Brain microvascular endothelial cell (primary cell): ENCODE measurements at regions not wholly inside any gene's neighbourhood (a gene's known extent, or its start where the extent isn't known, plus 50 kb on each side); places are given as distances from the start of the nearest gene placed in this dataset.

Experiments
- DNase-seq: peaks from one replicate; pipeline ENCODE4 v3.0.0-alpha.2; 2020
- H3K27ac ChIP-seq: fragments of 250-450 bp; sonication (Bioruptor Pico); 2 replicates; pipeline ENCODE4 v1.5.1; 2020; ENCODE audit warnings: mild to moderate bottlenecking, moderate library complexity
- H3K27me3 ChIP-seq: fragments of 250-450 bp; sonication (Bioruptor Pico); replicated peaks from 2 replicates; pipeline ENCODE4 v1.5.1; 2020; ENCODE audit warnings: mild to moderate bottlenecking
- H3K36me3 ChIP-seq: fragments of 250-450 bp; sonication (Bioruptor Pico); replicated peaks from 2 replicates; pipeline ENCODE4 v1.5.1; 2020; ENCODE audit warnings: mild to moderate bottlenecking
- H3K4me3 ChIP-seq: 2 replicates; pipeline ENCODE4 v1.5.1; 2011; ENCODE audit warnings: low read depth, mild to moderate bottlenecking, control low read depth, low read length, moderate library complexity
- CTCF ChIP-seq: IDR thresholded peaks from 2 replicates; pipeline ENCODE4 v1.5.1; 2011; ENCODE audit warnings: low read depth, mild to moderate bottlenecking, moderate library complexity, low read length, control low read depth, inconsistent platforms; ENCODE audit errors: missing control alignments
- in situ Hi-C: cut with HindIII; loops from 2 replicates; pipeline ENCODE4 v1.10.0; 2017; ENCODE audit warnings: low sequenced_read_pairs, low pct_ligation_motif_present

- no peak overlapping the region for H3K27ac ChIP-seq
- DNase-seq = no peak
- TF ChIP-seq CTCF = no peak
- no peaks in the 10 kb centered on the region for H3K27me3 ChIP-seq
- in situ Hi-C loops = no loop called here
- H3K4me3 ChIP-seq = no peak overlapping the region
- H3K36me3 ChIP-seq = no peaks in the 10 kb centered on the region
These were observed 182.0 kb upstream of the PPP1R3A start for GRCh38 chr7:114100810-114101209.

GRCh38 chr7:114099337-114099736, 180.5 kb upstream of the PPP1R3A start:
- no peak for TF ChIP-seq CTCF
- H3K27me3 ChIP-seq = no peaks in the 10 kb centered on the region
- H3K4me3 ChIP-seq = no peak overlapping the region
- H3K27ac ChIP-seq = no peak overlapping the region
- in situ Hi-C loops = no loop called here
- DNase-seq = no peak
- no peaks in the 10 kb centered on the region for H3K36me3 ChIP-seq

GRCh38 chr7:114095885-114096284, 177.1 kb upstream of the PPP1R3A start:
- no peaks in the 10 kb centered on the region for H3K27me3 ChIP-seq
- no peaks in the 10 kb centered on the region for H3K36me3 ChIP-seq
- H3K27ac ChIP-seq = no peak overlapping the region
- H3K4me3 ChIP-seq = no peak overlapping the region
- no peak for DNase-seq
- no peak for TF ChIP-seq CTCF
- in situ Hi-C loops = no loop called here

GRCh38 chr7:114088470-114088940, 169.7 kb upstream of the PPP1R3A start:
- in situ Hi-C loops = no loop called here
- no peak overlapping the region for H3K4me3 ChIP-seq
- no peak overlapping the region for H3K27ac ChIP-seq
- H3K27me3 ChIP-seq = no peaks in the 10 kb centered on the region
- TF ChIP-seq CTCF = no peak
- DNase-seq = no peak
- no peaks in the 10 kb centered on the region for H3K36me3 ChIP-seq

- no peak for DNase-seq
These were observed 169.1 kb upstream of the PPP1R3A start for GRCh38 chr7:114087653-114088469.

More at GRCh38 chr7:114087653-114088469, 169.1 kb upstream of the PPP1R3A start:
- Histone ChIP-seq H3K4me3 (peak overlapping the region; percentile 80), H3K27ac (no peak overlapping the region), H3K36me3 (no peaks in the 10 kb centered on the region), H3K27me3 (no peaks in the 10 kb centered on the region)
- in situ Hi-C loops = no loop called here
- no peak for TF ChIP-seq CTCF
